Adrenal gland (tissue), 9 donors: ENCODE measurements at regions not wholly inside any gene's neighbourhood (a gene's known extent, or its start where the extent isn't known, plus 50 kb on each side); places are given as distances from the start of the nearest gene placed in this dataset.

Experiments used
- DNase-seq, 7 donors: peaks; one replicate each; pipeline ENCODE4 v3.0.0-alpha.2; 2019 to 2020
- H3K27ac ChIP-seq, 5 donors: fragments of 200-600 bp; sonication (generic) in 4 of 5; 1 replicate in 3 of 5; 2 replicates in 2 of 5; pipeline versions ENCODE4 v1.5.1 to v1.8.0; 2016 to 2020; ENCODE audit warnings: mild to moderate bottlenecking in 1 of 5
- H3K27me3 ChIP-seq: fragments of 200-600 bp; 2 replicates; pipeline ENCODE4 v1.8.0; 2021
- H3K36me3 ChIP-seq, 2 donors: fragments of 200-600 bp; replicated peaks in 1 of 2; 1 replicate in 1 of 2; 2 replicates in 1 of 2; pipeline versions ENCODE4 v1.5.1 to v1.8.0; 2018 to 2022
- H3K4me1 ChIP-seq, 2 donors: fragments of 200-600 bp; replicated peaks in 1 of 2; 1 replicate in 1 of 2; 2 replicates in 1 of 2; pipeline versions ENCODE4 v1.5.1 to v1.8.0; 2018 to 2021
- H3K4me3 ChIP-seq, 4 donors: fragments of 200-600 bp; sonication (generic) in 3 of 4; one replicate each; pipeline ENCODE4 v1.5.1; 2016 to 2018
- H3K9me3 ChIP-seq, 3 donors: fragments of 200-600 bp; sonication (generic) in 1 of 3; replicated peaks in 1 of 3; 1 replicate in 2 of 3; 2 replicates in 1 of 3; pipeline versions ENCODE4 v1.5.1 to v1.8.0; 2016 to 2021
- CTCF ChIP-seq, 6 experiments: fragments of 450-650 bp in 4 of 6; fragments of 200-600 bp in 2 of 6; sonication (generic) in 1 of 6; IDR thresholded peaks; 1 replicate in 5 of 6; 2 replicates in 1 of 6; pipeline versions ENCODE4 v1.5.1 to v1.8.0; 2016 to 2021; ENCODE audit warnings: antibody characterized with exemption in 6 of 6, mild to moderate bottlenecking in 2 of 6, moderate library complexity in 1 of 6
- POLR2A ChIP-seq, 2 donors: fragments of 450-650 bp; IDR thresholded peaks; one replicate each; pipeline ENCODE4 v1.6.1; 2017; ENCODE audit warnings: antibody characterized with exemption in 2 of 2, mild to moderate bottlenecking in 2 of 2, moderate library complexity in 1 of 2
- WGBS, 4 donors: extraction: QIAGEN DNeasy Blood & Tissue Kit in 2 of 4; methylation state at CpG; one replicate each; pipeline versions ENCODE4 v1.1.5 to v1.1.7; 2013 to 2017; 5-methylcytosine and 5-hydroxymethylcytosine counted together
- intact Hi-C, 2 donors: fragments of 100-400 bp; cut with DNase I; formaldehyde crosslinking; loops; one replicate each; pipeline versions ENCODE4 v1.14.1 to v1.15.0; 2022 to 2023
- donor health status: healthy with polysubstance abuse.
- donor health status: Bipolar disorder and iron deficiency.
- donor health status: DM: yes; HTN: yes; CAD: no.
- donor health status: DM: no; HTN: no; CAD: no.
- donor health status: DM: no; HTN: no; CAD: no.

GRCh38 chr1:181151378-181152326 lies 63.2 kb downstream of the IER5 start:
- H3K4me3 ChIP-seq, result no peak overlapping the region
- intact Hi-C loops, result no loop called here
- 43 to 53% (median 49%) methylated on average over 11 of the region's 11 CpGs for WGBS, 4 donors
- no peaks in the 10 kb centered on the region for H3K36me3 ChIP-seq
- peak in 4 of 7 donors; percentile 36 to 63 (median 42) for DNase-seq
- no peaks in the 10 kb centered on the region for H3K27me3 ChIP-seq
- H3K4me1 ChIP-seq, result peaks cover 11 to 27% of the 10 kb centered on the region in 2 donors
- TF ChIP-seq POLR2A (IDR thresholded peaks at IDR 0.05) (no peak), CTCF (IDR thresholded peaks at IDR 0.05) (no peak)
- H3K27ac ChIP-seq, result peak overlapping the region in 3 of 5 donors; percentile 47 to 71 (median 64)
- H3K9me3 ChIP-seq, result no peaks in the 10 kb centered on the region

GRCh38 chr1:181152892-181153633 lies 64.6 kb downstream of the IER5 start:
- TF ChIP-seq POLR2A (IDR thresholded peaks at IDR 0.05) (peak in 1 of 2 donors; percentile 79), CTCF (IDR thresholded peaks at IDR 0.05) (peak in 5 of 6 experiments; percentile 31 to 51 (median 43))
- Histone ChIP-seq H3K9me3 (no peaks in the 10 kb centered on the region), H3K4me3 (no peak overlapping the region), H3K4me1 (peaks cover 11 to 27% of the 10 kb centered on the region in 2 donors), H3K27me3 (no peaks in the 10 kb centered on the region), H3K27ac (peak overlapping the region in 4 of 5 donors; percentile 47 to 71 (median 62)), H3K36me3 (no peaks in the 10 kb centered on the region)
- 9 to 14% (median 9%) methylated on average over 15 to 16 of the region's 16 CpGs for WGBS, 4 donors
- intact Hi-C loops, result no loop called here
- peak; percentile 56 to 94 (median 87) for DNase-seq

- Histone ChIP-seq H3K9me3 (no peaks in the 10 kb centered on the region), H3K36me3 (no peaks in the 10 kb centered on the region), H3K27me3 (no peaks in the 10 kb centered on the region), H3K27ac (peak overlapping the region in 4 of 5 donors; percentile 47 to 71 (median 62)), H3K4me3 (no peak overlapping the region), H3K4me1 (peaks cover 11 to 27% of the 10 kb centered on the region in 2 donors)
- WGBS, 4 donors, result 92 to 96% (median 93%) methylated on average over 2 of the region's 2 CpGs
- no peak for DNase-seq
- no peak for TF ChIP-seq POLR2A (IDR thresholded peaks at IDR 0.05)
- TF ChIP-seq CTCF (IDR thresholded peaks at IDR 0.05), result no peak
- intact Hi-C loops, result no loop called here
Observed at GRCh38 chr1:181153634-181153961, 65.1 kb downstream of the IER5 start.

GRCh38 chr1:181155339-181155738 lies 66.8 kb downstream of the IER5 start:
- Histone ChIP-seq H3K4me3 (no peak overlapping the region), H3K27me3 (no peaks in the 10 kb centered on the region), H3K9me3 (no peaks in the 10 kb centered on the region), H3K36me3 (no peaks in the 10 kb centered on the region), H3K27ac (no peak overlapping the region), H3K4me1 (peaks cover 11 to 27% of the 10 kb centered on the region in 2 donors)
- TF ChIP-seq POLR2A (IDR thresholded peaks at IDR 0.05), result no peak
- no peak for TF ChIP-seq CTCF (IDR thresholded peaks at IDR 0.05)
- intact Hi-C loops, result no loop called here
- WGBS, 4 donors, result 64 to 78% (median 71%) methylated on average over 2 of the region's 2 CpGs
- no peak for DNase-seq
